Stomach smooth muscle (tissue), 2 donors: ENCODE measurements at regions not wholly inside any gene's neighbourhood (a gene's known extent, or its start where the extent isn't known, plus 50 kb on each side); places are given as distances from the start of the nearest gene placed in this dataset.

Experiments used
- H3K27ac ChIP-seq: one replicate; pipeline ENCODE4 v1.7.0; 2013; ENCODE audit warnings: mild to moderate bottlenecking, low read length, inconsistent platforms
- H3K27me3 ChIP-seq, 2 donors: one replicate each; pipeline ENCODE4 v1.7.0; 2013; ENCODE audit warnings: low read length in 2 of 2; ENCODE audit not compliant: insufficient read depth in 2 of 2, control insufficient read depth in 1 of 2
- H3K36me3 ChIP-seq, 2 donors: one replicate each; pipeline ENCODE4 v1.7.0; 2013; ENCODE audit warnings: low read length in 2 of 2; ENCODE audit not compliant: control insufficient read depth in 2 of 2, insufficient read depth in 2 of 2
- H3K4me1 ChIP-seq: one replicate; pipeline ENCODE4 v1.7.0; 2013; ENCODE audit warnings: low read length; ENCODE audit not compliant: control insufficient read depth, insufficient read depth
- H3K4me3 ChIP-seq, 2 donors: one replicate each; pipeline ENCODE4 v1.7.0; 2013; ENCODE audit warnings: low read length in 2 of 2
- H3K9ac ChIP-seq, 2 donors: one replicate each; pipeline ENCODE4 v1.7.0; 2013; ENCODE audit warnings: low read length in 2 of 2, mild to moderate bottlenecking in 1 of 2
- H3K9me3 ChIP-seq, 2 donors: one replicate each; pipeline ENCODE4 v1.7.0; 2013; ENCODE audit warnings: low read length in 2 of 2; ENCODE audit not compliant: control insufficient read depth in 2 of 2
- donor health status: healthy.
- donor health status: Pancreatic carcinoma.

DNA sequence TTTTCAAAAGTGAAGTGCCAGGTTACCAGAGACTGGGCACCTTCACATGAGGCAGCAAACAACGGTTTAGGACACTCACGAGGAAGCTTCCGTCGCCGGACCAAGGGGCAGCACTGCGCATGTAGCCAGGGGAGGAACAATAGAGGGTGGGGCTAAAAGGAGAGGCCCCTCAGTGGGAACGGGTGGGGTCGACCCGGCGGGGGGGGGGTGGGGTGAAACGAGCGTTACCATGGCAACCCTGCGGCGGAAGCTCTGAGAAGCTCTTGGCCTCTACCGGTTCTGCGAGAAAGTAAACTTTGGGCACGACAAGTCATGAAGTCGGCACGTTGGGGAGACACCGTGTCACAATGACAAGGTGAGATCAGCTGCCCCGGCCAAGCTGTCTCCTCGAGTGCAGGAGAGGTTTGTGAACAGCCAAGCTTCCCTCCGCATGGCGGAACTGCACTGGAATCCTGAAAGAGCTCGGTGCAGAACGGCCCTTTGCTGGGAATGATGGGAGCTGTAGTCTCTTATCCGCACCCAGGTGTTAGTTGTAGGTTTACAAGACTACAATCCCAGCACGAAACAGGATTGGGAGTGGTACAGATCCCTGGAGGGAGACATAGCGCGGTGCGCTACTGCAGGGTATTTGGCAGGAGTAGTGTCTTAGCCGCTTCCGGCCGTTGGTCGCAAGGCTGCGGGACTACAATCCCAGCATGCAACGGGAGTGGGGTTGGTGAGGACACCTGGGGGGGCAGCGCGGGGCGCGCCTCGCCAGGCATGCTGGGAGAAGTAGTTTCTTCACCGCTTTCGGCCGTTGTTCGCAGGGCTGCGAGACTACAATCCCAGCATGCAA lies 72.8 kb upstream of the ZNF722 start:
- no peaks in the 10 kb centered on the region for H3K9me3 ChIP-seq
- peaks cover 0 to under 1% of the 10 kb centered on the region in 2 donors for H3K27me3 ChIP-seq
- peaks cover 10% of the 10 kb centered on the region for H3K4me1 ChIP-seq
- H3K36me3 ChIP-seq, result no peaks in the 10 kb centered on the region
- H3K9ac ChIP-seq, result peak overlapping the region; percentile 79 to 86
- peak overlapping the region; percentile 93 to 99 for H3K4me3 ChIP-seq
- peak overlapping the region; percentile 90 for H3K27ac ChIP-seq

GRCh38 chr7:63927261-63927660 lies 71.4 kb upstream of the ZNF722 start:
- Histone ChIP-seq H3K9ac (peak overlapping the region; percentile 79 to 86), H3K9me3 (peaks cover 0 to 4% of the 10 kb centered on the region in 2 donors), H3K4me3 (peak overlapping the region in 1 of 2 donors; percentile 99), H3K27me3 (peaks cover 4 to 5% of the 10 kb centered on the region in 2 donors), H3K4me1 (peaks cover 10% of the 10 kb centered on the region), H3K27ac (peak overlapping the region; percentile 90), H3K36me3 (no peaks in the 10 kb centered on the region)

DNA sequence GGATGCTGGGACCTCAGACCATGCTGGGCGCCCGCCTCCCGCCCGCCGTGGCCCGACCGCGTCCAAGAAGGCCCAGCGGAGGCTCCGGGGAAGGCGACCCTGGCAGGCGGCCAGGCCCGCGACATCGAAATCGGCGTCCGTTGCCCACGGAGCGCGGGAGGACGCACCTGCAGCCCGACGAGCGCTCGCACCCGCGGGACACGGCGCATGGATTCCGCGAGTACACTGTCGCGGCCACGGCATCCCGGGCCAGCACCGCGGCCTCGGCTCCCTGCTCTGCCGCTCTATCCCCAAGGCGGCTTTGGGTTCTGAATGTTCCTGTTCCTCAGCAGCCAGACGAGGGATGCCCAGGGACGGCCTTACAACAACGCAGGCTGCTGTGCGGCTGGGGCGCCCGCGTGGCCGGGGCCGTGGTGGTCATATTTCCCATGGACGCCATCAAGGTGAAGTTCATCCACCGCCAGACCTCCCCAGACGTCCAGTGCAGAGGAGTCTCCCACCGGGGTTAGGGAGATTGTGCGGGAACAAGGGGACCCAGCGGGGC lies 67.5 kb upstream of the ZNF722 start:
- Histone ChIP-seq H3K9me3 (peaks cover 0 to 4% of the 10 kb centered on the region in 2 donors), H3K9ac (no peak overlapping the region)

GRCh38 chr7:63931985-63932577 lies 66.6 kb upstream of the ZNF722 start:
- Histone ChIP-seq H3K4me1 (peaks cover 3% of the 10 kb centered on the region), H3K27me3 (peaks cover 4 to 5% of the 10 kb centered on the region in 2 donors), H3K9ac (no peak overlapping the region), H3K9me3 (peaks cover 0 to 4% of the 10 kb centered on the region in 2 donors), H3K27ac (no peak overlapping the region), H3K36me3 (no peaks in the 10 kb centered on the region), H3K4me3 (no peak overlapping the region)

More for the DNA sequence above, 67.5 kb upstream of the ZNF722 start:
- H3K4me3 ChIP-seq, result no peak overlapping the region
- H3K36me3 ChIP-seq, result no peaks in the 10 kb centered on the region
- H3K4me1 ChIP-seq, result peaks cover 6% of the 10 kb centered on the region
- H3K27ac ChIP-seq, result no peak overlapping the region
- H3K27me3 ChIP-seq, result peaks cover 4 to 5% of the 10 kb centered on the region in 2 donors
